DND-41 (cell line): ENCODE measurements at regions not wholly inside any gene's neighbourhood (a gene's known extent, or its start where the extent isn't known, plus 50 kb on each side); places are given as distances from the start of the nearest gene placed in this dataset.

ENCODE experiments used
- ATAC-seq: fragments of 200-7000 bp; cut with Tn5 transposase; 3 replicates; pipeline ENCODE4 v1.9.1; 2021; ENCODE audit warnings: low read depth; ENCODE audit not compliant: insufficient read depth
- DNase-seq: peaks from one replicate; pipeline ENCODE4 v3.0.0-alpha.2; 2020
- H2AFZ ChIP-seq: 2 replicates; pipeline ENCODE4 v1.6.0; 2012; ENCODE audit warnings: low read depth, low read length
- H3K27ac ChIP-seq: 2 replicates; pipeline ENCODE4 v1.5.1; 2012; ENCODE audit warnings: low read length, inconsistent platforms
- H3K27me3 ChIP-seq: fragments of 200-600 bp; sonication (generic); 2 replicates; pipeline ENCODE4 v1.6.0; 2012; ENCODE audit warnings: low read length, mild to moderate bottlenecking, inconsistent platforms; ENCODE audit not compliant: insufficient read depth, poor library complexity
- H3K36me3 ChIP-seq: 2 replicates; pipeline ENCODE4 v1.5.1; 2012; ENCODE audit warnings: low read length, inconsistent platforms; ENCODE audit not compliant: insufficient read depth
- H3K4me1 ChIP-seq: 2 replicates; pipeline ENCODE4 v1.5.1; 2012; ENCODE audit warnings: mild to moderate bottlenecking, low read length; ENCODE audit not compliant: insufficient read depth
- H3K4me2 ChIP-seq: 2 replicates; pipeline ENCODE4 v1.6.0; 2012; ENCODE audit warnings: mild to moderate bottlenecking, moderate library complexity, low read length, inconsistent platforms; ENCODE audit not compliant: insufficient read depth
- H3K4me3 ChIP-seq, 2 experiments: fragments of 200-600 bp in 1 of 2; shearing (Covaris generic) in 1 of 2; 2 replicates each; pipeline ENCODE4 v1.5.1; 2012 to 2016; ENCODE audit warnings: inconsistent platforms in 2 of 2, low read length in 2 of 2, mild to moderate bottlenecking in 2 of 2, low read depth in 1 of 2, moderate library complexity in 1 of 2
- H3K79me2 ChIP-seq: 2 replicates; pipeline ENCODE4 v1.6.0; 2012; ENCODE audit warnings: low read length, inconsistent platforms; ENCODE audit not compliant: insufficient read depth
- H3K9ac ChIP-seq: 2 replicates; pipeline ENCODE4 v1.6.0; 2012; ENCODE audit warnings: low read depth, mild to moderate bottlenecking, inconsistent platforms, low read length, moderate library complexity
- H3K9me3 ChIP-seq: 2 replicates; pipeline ENCODE4 v1.5.1; 2012; ENCODE audit warnings: low read length, moderate library complexity, mild to moderate bottlenecking, inconsistent platforms; ENCODE audit not compliant: insufficient read depth, severe bottlenecking
- H4K20me1 ChIP-seq: 2 replicates; pipeline ENCODE4 v1.6.0; 2012; ENCODE audit warnings: low read length; ENCODE audit not compliant: insufficient read depth
- EZH2 ChIP-seq: IDR thresholded peaks from 3 replicates; pipeline ENCODE4 v1.6.1; 2012; ENCODE audit warnings: borderline replicate concordance, low read depth, mild to moderate bottlenecking, moderate library complexity, low read length, inconsistent platforms; ENCODE audit not compliant: severe bottlenecking
- TF ChIP-seq, protein P1 (sequence below): IDR thresholded peaks from 2 replicates; pipeline ENCODE4 v1.5.1; 2012; ENCODE audit warnings: borderline replicate concordance, low read length, moderate library complexity, mild to moderate bottlenecking; ENCODE audit not compliant: poor library complexity, severe bottlenecking; ENCODE audit errors: extremely low read depth

DNA sequence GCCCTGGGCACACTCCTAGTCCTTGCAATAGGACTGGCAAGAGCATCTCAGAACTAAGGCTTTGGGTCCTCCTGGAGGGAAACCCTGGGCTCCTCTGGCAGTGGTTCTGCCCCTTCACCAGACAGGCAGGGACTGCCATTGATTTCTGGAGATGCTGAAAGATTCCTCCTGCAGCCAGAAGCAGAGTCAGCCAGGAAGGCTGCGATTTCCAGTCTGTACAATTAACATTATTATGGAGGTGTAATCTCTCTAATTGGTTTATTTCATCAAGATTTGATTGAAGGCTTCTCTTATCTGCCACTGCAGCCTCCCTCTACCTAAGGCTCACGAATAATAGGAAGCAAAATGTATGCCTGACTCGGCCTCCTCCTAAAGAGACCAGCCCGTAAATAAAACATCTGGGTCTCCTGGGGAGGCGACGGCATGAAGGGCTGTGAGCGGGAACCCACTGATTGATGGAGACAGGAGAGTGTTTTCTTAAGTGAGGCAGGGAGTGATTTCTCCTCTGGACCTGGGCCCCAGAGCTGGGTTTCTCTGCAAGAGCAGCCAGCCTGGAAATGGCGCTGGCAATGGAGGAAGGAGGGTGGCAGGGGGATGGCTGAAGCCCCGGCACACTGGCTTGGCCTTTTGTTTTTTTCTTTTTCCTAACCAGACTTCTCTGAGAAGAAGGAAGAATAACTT, 689.6 kb downstream of the DHX35 start:
- no peaks in the 10 kb centered on the region for H3K4me1 ChIP-seq
- H3K36me3 ChIP-seq, result no peaks in the 10 kb centered on the region
- no peaks in the 10 kb centered on the region for H4K20me1 ChIP-seq
- DNase-seq (no peak), ATAC-seq (no peak)
- no peak overlapping the region for H3K4me2 ChIP-seq
- H3K79me2 ChIP-seq, result no peaks in the 10 kb centered on the region
- no peak for TF ChIP-seq EZH2
- TF ChIP-seq, protein P1, sequence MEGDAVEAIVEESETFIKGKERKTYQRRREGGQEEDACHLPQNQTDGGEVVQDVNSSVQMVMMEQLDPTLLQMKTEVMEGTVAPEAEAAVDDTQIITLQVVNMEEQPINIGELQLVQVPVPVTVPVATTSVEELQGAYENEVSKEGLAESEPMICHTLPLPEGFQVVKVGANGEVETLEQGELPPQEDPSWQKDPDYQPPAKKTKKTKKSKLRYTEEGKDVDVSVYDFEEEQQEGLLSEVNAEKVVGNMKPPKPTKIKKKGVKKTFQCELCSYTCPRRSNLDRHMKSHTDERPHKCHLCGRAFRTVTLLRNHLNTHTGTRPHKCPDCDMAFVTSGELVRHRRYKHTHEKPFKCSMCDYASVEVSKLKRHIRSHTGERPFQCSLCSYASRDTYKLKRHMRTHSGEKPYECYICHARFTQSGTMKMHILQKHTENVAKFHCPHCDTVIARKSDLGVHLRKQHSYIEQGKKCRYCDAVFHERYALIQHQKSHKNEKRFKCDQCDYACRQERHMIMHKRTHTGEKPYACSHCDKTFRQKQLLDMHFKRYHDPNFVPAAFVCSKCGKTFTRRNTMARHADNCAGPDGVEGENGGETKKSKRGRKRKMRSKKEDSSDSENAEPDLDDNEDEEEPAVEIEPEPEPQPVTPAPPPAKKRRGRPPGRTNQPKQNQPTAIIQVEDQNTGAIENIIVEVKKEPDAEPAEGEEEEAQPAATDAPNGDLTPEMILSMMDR, result no peak
- H3K4me3 ChIP-seq, result no peak overlapping the region
- no peak overlapping the region for H2AFZ ChIP-seq
- no peak overlapping the region for H3K9ac ChIP-seq
- no peak overlapping the region for H3K27ac ChIP-seq
- no peaks in the 10 kb centered on the region for H3K9me3 ChIP-seq
- no peaks in the 10 kb centered on the region for H3K27me3 ChIP-seq

DNA sequence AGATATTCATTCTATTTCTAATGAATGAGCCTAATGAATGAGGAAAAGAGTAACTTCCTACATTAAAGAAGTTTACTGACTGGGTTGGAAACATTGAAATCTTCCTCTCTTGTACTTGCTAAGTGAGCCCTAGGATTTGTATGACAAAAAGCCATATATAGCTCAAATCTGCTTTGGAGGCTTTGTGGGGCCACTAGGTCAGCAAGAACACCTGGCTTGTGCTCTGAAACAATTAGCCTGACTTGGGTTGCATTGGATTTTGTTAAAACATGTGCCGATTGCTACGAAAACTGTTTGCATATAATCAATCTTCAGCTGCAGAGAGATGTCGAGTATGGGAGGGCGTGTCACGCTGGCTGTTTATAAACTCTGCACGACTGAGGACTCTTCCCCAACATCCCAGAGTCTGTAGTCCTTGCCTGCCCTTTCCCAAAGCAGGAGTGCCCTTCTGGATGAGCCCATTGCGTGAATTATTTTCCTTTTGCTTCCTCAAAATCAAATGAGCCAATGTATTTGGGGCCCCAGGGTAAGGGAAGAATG, 684.8 kb downstream of the DHX35 start:
- Histone ChIP-seq H3K27me3 (no peaks in the 10 kb centered on the region), H3K9ac (no peak overlapping the region), H3K36me3 (no peaks in the 10 kb centered on the region), H3K9me3 (no peaks in the 10 kb centered on the region), H3K4me2 (no peak overlapping the region), H2AFZ (no peak overlapping the region), H3K4me3 (no peak overlapping the region), H4K20me1 (no peaks in the 10 kb centered on the region), H3K4me1 (no peaks in the 10 kb centered on the region), H3K79me2 (no peaks in the 10 kb centered on the region), H3K27ac (no peak overlapping the region)
- ATAC-seq, result no peak
- TF ChIP-seq, protein P1, result no peak
- TF ChIP-seq EZH2, result no peak
- no peak for DNase-seq

DNA sequence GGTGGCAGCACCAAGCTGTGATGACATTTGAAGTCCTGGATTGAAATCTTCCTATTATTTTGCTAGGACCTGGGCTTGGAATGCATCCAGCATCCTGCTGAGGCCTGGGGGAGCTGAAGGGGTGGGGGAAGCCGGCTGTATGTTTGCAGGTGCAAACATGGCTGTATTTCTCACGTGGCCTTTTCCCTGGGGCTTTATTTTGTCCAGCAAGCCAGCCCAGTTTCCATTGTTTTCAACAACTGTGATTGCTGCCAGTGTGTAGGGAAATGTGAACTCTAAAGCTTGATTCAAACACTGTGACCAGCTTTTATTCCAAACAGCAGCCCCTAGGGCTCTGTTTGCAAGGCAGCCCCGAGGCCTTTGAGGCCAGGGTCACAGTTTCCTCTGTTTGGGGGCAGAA, 683.0 kb downstream of the DHX35 start:
- no peaks in the 10 kb centered on the region for H3K9me3 ChIP-seq
- DNase-seq (no peak), ATAC-seq (no peak)
- no peaks in the 10 kb centered on the region for H3K4me1 ChIP-seq
- H3K27ac ChIP-seq, result no peak overlapping the region
- H3K36me3 ChIP-seq, result no peaks in the 10 kb centered on the region
- no peak for TF ChIP-seq EZH2
- H2AFZ ChIP-seq, result no peak overlapping the region
- H3K27me3 ChIP-seq, result no peaks in the 10 kb centered on the region
- H3K4me3 ChIP-seq, result no peak overlapping the region
- no peaks in the 10 kb centered on the region for H4K20me1 ChIP-seq
- no peak overlapping the region for H3K4me2 ChIP-seq
- H3K79me2 ChIP-seq, result no peaks in the 10 kb centered on the region
- no peak overlapping the region for H3K9ac ChIP-seq

DNA sequence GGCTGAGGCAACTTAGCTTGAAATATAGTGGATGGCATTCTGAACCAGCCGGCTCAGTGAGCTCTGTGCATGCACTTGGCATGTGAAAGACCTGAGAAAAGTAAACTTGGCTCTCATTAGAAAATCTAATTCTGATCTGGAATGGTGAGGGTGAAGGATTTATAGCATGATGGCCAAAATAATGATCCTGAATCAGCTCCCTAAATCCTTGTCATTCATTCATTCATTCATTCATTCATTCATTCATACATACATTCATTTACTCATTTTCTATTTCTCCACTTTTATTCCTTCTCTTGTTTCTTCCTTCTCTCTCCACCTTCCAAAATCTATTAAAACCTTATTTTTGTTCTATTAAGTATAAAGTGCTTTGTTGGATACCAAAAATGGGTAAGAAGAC, 681.1 kb downstream of the DHX35 start:
- no peaks in the 10 kb centered on the region for H3K79me2 ChIP-seq
- no peak overlapping the region for H3K9ac ChIP-seq
- H3K4me3 ChIP-seq, result no peak overlapping the region
- H3K4me1 ChIP-seq, result no peaks in the 10 kb centered on the region
- ATAC-seq (no peak), DNase-seq (no peak)
- H4K20me1 ChIP-seq, result no peaks in the 10 kb centered on the region
- H3K4me2 ChIP-seq, result no peak overlapping the region
- H3K9me3 ChIP-seq, result no peaks in the 10 kb centered on the region
- TF ChIP-seq, protein P1, result no peak
- no peak for TF ChIP-seq EZH2
- no peak overlapping the region for H3K27ac ChIP-seq
- no peaks in the 10 kb centered on the region for H3K27me3 ChIP-seq
- no peaks in the 10 kb centered on the region for H3K36me3 ChIP-seq
- H2AFZ ChIP-seq, result no peak overlapping the region
